Pancreas (tissue), 10 donors: ENCODE measurements at regions not wholly inside any gene's neighbourhood (a gene's known extent, or its start where the extent isn't known, plus 50 kb on each side); places are given as distances from the start of the nearest gene placed in this dataset.

Experiments
- ATAC-seq, 4 donors: fragments of 200-7000 bp; cut with Tn5 transposase; one replicate each; pipeline versions ENCODE4 v1.8.0 to v1.9.1; 2020; ENCODE audit warnings: mild to moderate bottlenecking in 4 of 4, moderate library complexity in 4 of 4
- DNase-seq, 6 donors: peaks; one replicate each; pipeline ENCODE4 v3.0.0-alpha.2; 2020
- FAIRE-seq: peaks from 2 replicates; lab custom pipeline; 2012; peaks lifted over from hg19 to GRCh38; lab: Jason Lieb, UNC
- H3K27ac ChIP-seq, 4 donors: fragments of 200-600 bp; sonication (generic); 1 replicate in 3 of 4; 2 replicates in 1 of 4; pipeline versions ENCODE4 v1.5.0 to v1.8.0; 2020
- H3K27me3 ChIP-seq, 4 donors: fragments of 200-600 bp; one replicate each; pipeline ENCODE4 v1.8.0; 2021
- H3K36me3 ChIP-seq, 3 donors: fragments of 200-600 bp; sonication (generic) in 1 of 3; one replicate each; pipeline versions ENCODE4 v1.5.0 to v1.8.0; 2020 to 2021
- H3K4me1 ChIP-seq, 3 donors: fragments of 200-600 bp; one replicate each; pipeline ENCODE4 v1.8.0; 2021
- H3K4me3 ChIP-seq, 4 donors: fragments of 200-600 bp; sonication (generic) in 2 of 4; one replicate each; pipeline versions ENCODE4 v1.5.0 to v1.8.0; 2020 to 2021
- H3K9me3 ChIP-seq, 4 donors: fragments of 200-600 bp; one replicate each; pipeline ENCODE4 v1.8.0; 2021
- CTCF ChIP-seq, 4 donors: fragments of 200-600 bp; sonication (generic) in 3 of 4; IDR thresholded peaks; one replicate each; pipeline versions ENCODE4 v1.5.0 to v1.8.0; 2021; ENCODE audit warnings: antibody characterized with exemption in 4 of 4
- WGBS, 2 donors: extraction: QIAGEN DNeasy Blood & Tissue Kit; methylation state at CpG; one replicate each; pipeline ENCODE4 v1.1.7; 2013; 5-methylcytosine and 5-hydroxymethylcytosine counted together
- intact Hi-C, 3 donors: fragments of 100-400 bp; cut with DNase I; formaldehyde crosslinking; loops; one replicate each; pipeline versions ENCODE4 v1.11.1 to v1.14.2; 2022
- donor health status: healthy with polysubstance abuse.
- donor health status: DM: no; HTN: no; CAD: no; lungs with moderate emphysema.
- donor health status: DM: no; HTN: no; CAD: no.
- donor health status: control.
- donor health status: control.
- donor health status: Bipolar disorder and iron deficiency.
- donor health status: DM: yes; HTN: yes; CAD: no.
- donor health status: DM: no; HTN: no; CAD: no.
- donor health status: DM: no; HTN: no; CAD: no.
- donor health status: DM: yes; HTN: yes; CAD: no.

- 23 to 24% methylated on average over 2 of the region's 2 CpGs for WGBS, 2 donors
- H3K36me3 ChIP-seq = no peaks in the 10 kb centered on the region
- no peaks in the 10 kb centered on the region for H3K9me3 ChIP-seq
- H3K27ac ChIP-seq = no peak overlapping the region
- no peak for TF ChIP-seq CTCF (IDR thresholded peaks at IDR 0.05)
- no peaks in the 10 kb centered on the region for H3K4me1 ChIP-seq
- FAIRE-seq (no peak), ATAC-seq (no peak), DNase-seq (no peak)
- H3K27me3 ChIP-seq = no peaks in the 10 kb centered on the region
- no peak overlapping the region for H3K4me3 ChIP-seq
- intact Hi-C loops = no loop called here
These were observed 236.0 kb upstream of the DEFB112 start for GRCh38 chr6:50285735-50286134.

GRCh38 chr6:50288241-50288640 lies 238.5 kb upstream of the DEFB112 start:
- WGBS, 2 donors = 16 to 25% methylated on average over 1 of the region's 1 CpG
- Histone ChIP-seq H3K27ac (no peak overlapping the region), H3K9me3 (no peaks in the 10 kb centered on the region), H3K4me3 (no peak overlapping the region), H3K36me3 (no peaks in the 10 kb centered on the region), H3K27me3 (no peaks in the 10 kb centered on the region), H3K4me1 (no peaks in the 10 kb centered on the region)
- no peak for TF ChIP-seq CTCF (IDR thresholded peaks at IDR 0.05)
- DNase-seq (no peak), ATAC-seq (no peak), FAIRE-seq (no peak)
- intact Hi-C loops = no loop called here

- FAIRE-seq (no peak), DNase-seq (no peak), ATAC-seq (no peak)
- Histone ChIP-seq H3K4me3 (no peak overlapping the region), H3K27me3 (no peaks in the 10 kb centered on the region), H3K4me1 (no peaks in the 10 kb centered on the region), H3K36me3 (no peaks in the 10 kb centered on the region), H3K27ac (no peak overlapping the region), H3K9me3 (no peaks in the 10 kb centered on the region)
- no peak for TF ChIP-seq CTCF (IDR thresholded peaks at IDR 0.05)
- 51 to 66% methylated on average over 3 of the region's 3 CpGs for WGBS, 2 donors
- intact Hi-C loops = no loop called here
These were observed 239.2 kb upstream of the DEFB112 start for GRCh38 chr6:50288881-50289280.

- Histone ChIP-seq H3K9me3 (no peaks in the 10 kb centered on the region), H3K27ac (no peak overlapping the region), H3K4me1 (no peaks in the 10 kb centered on the region), H3K27me3 (no peaks in the 10 kb centered on the region), H3K4me3 (no peak overlapping the region), H3K36me3 (no peaks in the 10 kb centered on the region)
- ATAC-seq (no peak), DNase-seq (no peak), FAIRE-seq (no peak)
- TF ChIP-seq CTCF (IDR thresholded peaks at IDR 0.05) = no peak
- intact Hi-C loops = no loop called here
- WGBS, 2 donors = 40 to 61% methylated on average over 1 of the region's 1 CpG
These were observed 239.6 kb upstream of the DEFB112 start for GRCh38 chr6:50289366-50289765.

- TF ChIP-seq CTCF (IDR thresholded peaks at IDR 0.05) = no peak
- H3K4me3 ChIP-seq = no peak overlapping the region
- no peak overlapping the region for H3K27ac ChIP-seq
- FAIRE-seq (no peak), ATAC-seq (no peak), DNase-seq (no peak)
- no peaks in the 10 kb centered on the region for H3K9me3 ChIP-seq
- H3K27me3 ChIP-seq = no peaks in the 10 kb centered on the region
- H3K36me3 ChIP-seq = no peaks in the 10 kb centered on the region
- 51 to 57% methylated on average over 2 of the region's 2 CpGs for WGBS, 2 donors
- intact Hi-C loops = no loop called here
- no peaks in the 10 kb centered on the region for H3K4me1 ChIP-seq
These were observed 251.6 kb upstream of the DEFB112 start for GRCh38 chr6:50301307-50301706.
